K562 (cell line): ENCODE measurements at regions not wholly inside any gene's neighbourhood (a gene's known extent, or its start where the extent isn't known, plus 50 kb on each side); places are given as distances from the start of the nearest gene placed in this dataset.

Source experiments
- BCOR ChIP-seq: fragments of 450-650 bp; IDR thresholded peaks from 2 replicates; pipeline ENCODE4 v1.6.1; 2016
- BRD9 ChIP-seq: fragments of 450-650 bp; IDR thresholded peaks from 2 replicates; pipeline ENCODE4 v1.6.1; 2018; ENCODE audit warnings: low read depth; ENCODE audit not compliant: partially characterized antibody
- CHD7 ChIP-seq: fragments of 200-600 bp; sonication (generic); IDR thresholded peaks from one replicate; pipeline ENCODE4 v1.6.1; 2012; ENCODE audit warnings: mild to moderate bottlenecking, low read depth, low read length, inconsistent platforms
- CTBP1 ChIP-seq: fragments of 450-650 bp; IDR thresholded peaks from 2 replicates; pipeline ENCODE4 v1.6.1; 2016; ENCODE audit warnings: borderline replicate concordance
- ESRRB ChIP-seq: fragments of 250-450 bp; sonication (Bioruptor Pico); IDR thresholded peaks from 2 replicates; pipeline ENCODE4 v1.5.0; 2020; ENCODE audit warnings: mild to moderate bottlenecking, moderate library complexity, borderline replicate concordance
- LCOR ChIP-seq: sonication (generic); formaldehyde crosslinking; IDR thresholded peaks from 2 replicates; pipeline ENCODE4 v1.8.0; 2022; ENCODE audit warnings: mild to moderate bottlenecking, missing genetic modification reagents
- MAFF ChIP-seq: IDR thresholded peaks from 2 replicates; pipeline ENCODE4 v1.6.1; 2012; ENCODE audit warnings: low read length, improper control_type of control experiment
- MEIS2 ChIP-seq: fragments of 450-650 bp; IDR thresholded peaks from 2 replicates; pipeline ENCODE4 v1.6.1; 2014; ENCODE audit warnings: mild to moderate bottlenecking; ENCODE audit not compliant: partially characterized antibody
- NFIC ChIP-seq: fragments of 450-650 bp; IDR thresholded peaks from 2 replicates; pipeline ENCODE4 v1.6.1; 2017; ENCODE audit warnings: mild to moderate bottlenecking, inconsistent platforms
- PHB ChIP-seq: fragments of 250-450 bp; sonication (Bioruptor Pico); IDR thresholded peaks from 2 replicates; pipeline ENCODE4 v1.5.0; 2021
- RBM15 ChIP-seq: fragments of 200-400 bp; formaldehyde crosslinking; IDR thresholded peaks from 2 replicates; pipeline ENCODE4 v1.6.1; 2018; ENCODE audit warnings: mild to moderate bottlenecking, low read length, moderate library complexity; ENCODE audit not compliant: insufficient read depth
- TCF3 ChIP-seq: sonication (generic); formaldehyde crosslinking; IDR thresholded peaks from 2 replicates; pipeline ENCODE4 v1.4.0; 2020; ENCODE audit warnings: mild to moderate bottlenecking, missing genetic modification reagents
- TF ChIP-seq, protein P1 (sequence below): fragments of 250-450 bp; sonication (Bioruptor Pico); IDR thresholded peaks from 2 replicates; pipeline ENCODE4 v1.5.0; 2020; ENCODE audit warnings: mild to moderate bottlenecking, borderline replicate concordance

- TF ChIP-seq CHD7 = no peak
- TF ChIP-seq PHB (CRISPR knock-in tag) = no peak
- TF ChIP-seq RBM15 = no peak
- peak; percentile 93 for TF ChIP-seq NFIC
- TF ChIP-seq, protein P1, sequence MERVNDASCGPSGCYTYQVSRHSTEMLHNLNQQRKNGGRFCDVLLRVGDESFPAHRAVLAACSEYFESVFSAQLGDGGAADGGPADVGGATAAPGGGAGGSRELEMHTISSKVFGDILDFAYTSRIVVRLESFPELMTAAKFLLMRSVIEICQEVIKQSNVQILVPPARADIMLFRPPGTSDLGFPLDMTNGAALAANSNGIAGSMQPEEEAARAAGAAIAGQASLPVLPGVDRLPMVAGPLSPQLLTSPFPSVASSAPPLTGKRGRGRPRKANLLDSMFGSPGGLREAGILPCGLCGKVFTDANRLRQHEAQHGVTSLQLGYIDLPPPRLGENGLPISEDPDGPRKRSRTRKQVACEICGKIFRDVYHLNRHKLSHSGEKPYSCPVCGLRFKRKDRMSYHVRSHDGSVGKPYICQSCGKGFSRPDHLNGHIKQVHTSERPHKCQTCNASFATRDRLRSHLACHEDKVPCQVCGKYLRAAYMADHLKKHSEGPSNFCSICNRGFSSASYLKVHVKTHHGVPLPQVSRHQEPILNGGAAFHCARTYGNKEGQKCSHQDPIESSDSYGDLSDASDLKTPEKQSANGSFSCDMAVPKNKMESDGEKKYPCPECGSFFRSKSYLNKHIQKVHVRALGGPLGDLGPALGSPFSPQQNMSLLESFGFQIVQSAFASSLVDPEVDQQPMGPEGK (CRISPR knock-in tag) = no peak
- peak; percentile 73 for TF ChIP-seq CTBP1
- TF ChIP-seq BCOR = no peak
- peak; percentile 70 for TF ChIP-seq TCF3 (CRISPR knock-in tag)
- TF ChIP-seq MAFF = 0 out of 2 replicates have a peak, but pooled peaks have one; percentile 46
- TF ChIP-seq ESRRB = no peak
- TF ChIP-seq MEIS2 = peak; percentile 62
- no peak for TF ChIP-seq BRD9
- TF ChIP-seq LCOR (CRISPR knock-in tag) = no peak
Observed at GRCh38 chr7:84780158-84781124, 406.4 kb downstream of the SEMA3D start (continued).
